ENCODE measurements at regions not wholly inside any gene's neighbourhood (a gene's known extent, or its start where the extent isn't known, plus 50 kb on each side); places are given as distances from the start of the nearest gene placed in this dataset.

- TF ChIP-seq USF2 (IDR thresholded peaks at IDR 0.05; ENCODE audit: low read length) (no peak), EGR1 (IDR thresholded peaks at IDR 0.05; ENCODE audit: borderline replicate concordance, low read depth, low read length) (no peak), BACH1 (IDR thresholded peaks at IDR 0.05; ENCODE audit: low read length) (no peak), GTF2F1 (IDR thresholded peaks at IDR 0.05; ENCODE audit: borderline replicate concordance, low read depth, low read length) (no peak), KDM1A (IDR thresholded peaks at IDR 0.05; ENCODE audit: borderline replicate concordance, low read length) (no peak), KDM5A (IDR thresholded peaks at IDR 0.05; ENCODE audit: low read length) (no peak), CBX8 (IDR thresholded peaks at IDR 0.05; ENCODE audit: borderline replicate concordance, low read depth, low read length) (no peak), HDAC6 (IDR thresholded peaks at IDR 0.05; ENCODE audit: low read depth, low read length) (no peak), CTCF (IDR thresholded peaks at IDR 0.05; ENCODE audit: control extremely low read depth in 1 of 3, insufficient read depth in 1 of 3, low read depth in 1 of 3, low read length in 3 of 3) (peak in 2 of 3 experiments; percentile 81 to 83; a peak in 3 of 4 replicates), YY1 (IDR thresholded peaks at IDR 0.05; ENCODE audit: low read depth, low read length) (0 out of 2 replicates have a peak, but pooled peaks have one; percentile 48), CBX5 (IDR thresholded peaks at IDR 0.05; ENCODE audit: low read depth, low read length) (no peak)
Observed at GRCh38 chr14:21913759-21914158, 240.1 kb upstream of the OR4E1 start (continued).
